ENCODE measurements at regions not wholly inside any gene's neighbourhood (a gene's known extent, or its start where the extent isn't known, plus 50 kb on each side); places are given as distances from the start of the nearest gene placed in this dataset.
"Not testable (repeated sequence)": the region's sequence is repeated elsewhere in the genome, so short reads cannot be mapped to it uniquely, and the experiment has no call there.

GRCh38 chr20:47971058-47971791, 185.9 kb upstream of the SULF2 start:
- Histone ChIP-seq H3K9me3 (ENCODE audit: low read depth, low read length) (no peaks in the 10 kb centered on the region), H3K4me1 (ENCODE audit: insufficient read depth, low read length) (peaks cover 15% of the 10 kb centered on the region), H3K4me3 (ENCODE audit: low read length) (no peak overlapping the region), H3K27me3 (ENCODE audit: insufficient read depth, low read length) (no peaks in the 10 kb centered on the region)

GRCh38 chr20:47970282-47970903, 185.1 kb upstream of the SULF2 start:
- peaks cover 10% of the 10 kb centered on the region for H3K4me1 ChIP-seq (ENCODE audit: insufficient read depth, low read length)
- no peak overlapping the region for H3K4me3 ChIP-seq (ENCODE audit: low read length)
- no peaks in the 10 kb centered on the region for H3K9me3 ChIP-seq (ENCODE audit: low read depth, low read length)
- H3K27me3 ChIP-seq (ENCODE audit: insufficient read depth, low read length), result no peaks in the 10 kb centered on the region

- H3K27me3 ChIP-seq (ENCODE audit: insufficient read depth, low read length), result no peaks in the 10 kb centered on the region
- peaks cover under 1% of the 10 kb centered on the region for H3K4me1 ChIP-seq (ENCODE audit: insufficient read depth, low read length)
- H3K9me3 ChIP-seq (ENCODE audit: low read depth, low read length), result no peaks in the 10 kb centered on the region
- H3K4me3 ChIP-seq (ENCODE audit: low read length), result no peak overlapping the region
Measured at GRCh38 chr20:47969426-47969825, 184.1 kb upstream of the SULF2 start.

GRCh38 chr20:47968541-47969310, 183.4 kb upstream of the SULF2 start:
- Histone ChIP-seq H3K9me3 (ENCODE audit: low read depth, low read length) (no peaks in the 10 kb centered on the region), H3K27me3 (ENCODE audit: insufficient read depth, low read length) (no peaks in the 10 kb centered on the region), H3K4me3 (ENCODE audit: low read length) (no peak overlapping the region), H3K4me1 (ENCODE audit: insufficient read depth, low read length) (no peaks in the 10 kb centered on the region)

- Histone ChIP-seq H3K9me3 (ENCODE audit: low read depth, low read length) (no peaks in the 10 kb centered on the region), H3K27me3 (ENCODE audit: insufficient read depth, low read length) (no peaks in the 10 kb centered on the region), H3K4me3 (ENCODE audit: low read length) (no peak overlapping the region), H3K4me1 (ENCODE audit: insufficient read depth, low read length) (no peaks in the 10 kb centered on the region)
Measured at GRCh38 chr20:47964149-47964548, 178.9 kb upstream of the SULF2 start.

- no peak overlapping the region for H3K4me3 ChIP-seq (ENCODE audit: low read length)
- no peaks in the 10 kb centered on the region for H3K27me3 ChIP-seq (ENCODE audit: insufficient read depth, low read length)
Measured at GRCh38 chr20:47963022-47963421, 177.7 kb upstream of the SULF2 start.

GRCh38 chr20:47962286-47962963, 177.1 kb upstream of the SULF2 start:
- no peaks in the 10 kb centered on the region for H3K9me3 ChIP-seq (ENCODE audit: low read depth, low read length)
- no peaks in the 10 kb centered on the region for H3K27me3 ChIP-seq (ENCODE audit: insufficient read depth, low read length)
- no peak overlapping the region for H3K4me3 ChIP-seq (ENCODE audit: low read length)
- no peaks in the 10 kb centered on the region for H3K4me1 ChIP-seq (ENCODE audit: insufficient read depth, low read length)

More at GRCh38 chr20:47963022-47963421, 177.7 kb upstream of the SULF2 start:
- no peaks in the 10 kb centered on the region for H3K4me1 ChIP-seq (ENCODE audit: insufficient read depth, low read length)
- H3K9me3 ChIP-seq (ENCODE audit: low read depth, low read length), result no peaks in the 10 kb centered on the region

GRCh38 chr20:47960769-47961541, 175.7 kb upstream of the SULF2 start:
- no peaks in the 10 kb centered on the region for H3K4me1 ChIP-seq (ENCODE audit: insufficient read depth, low read length)
- no peaks in the 10 kb centered on the region for H3K27me3 ChIP-seq (ENCODE audit: insufficient read depth, low read length)
- H3K4me3 ChIP-seq (ENCODE audit: low read length), result no peak overlapping the region
- H3K9me3 ChIP-seq (ENCODE audit: low read depth, low read length), result no peaks in the 10 kb centered on the region

GRCh38 chr20:47960277-47960676, 175.0 kb upstream of the SULF2 start:
- H3K4me1 ChIP-seq (ENCODE audit: insufficient read depth, low read length), result no peaks in the 10 kb centered on the region
- H3K9me3 ChIP-seq (ENCODE audit: low read depth, low read length), result no peaks in the 10 kb centered on the region
- H3K4me3 ChIP-seq (ENCODE audit: low read length), result no peak overlapping the region
- no peaks in the 10 kb centered on the region for H3K27me3 ChIP-seq (ENCODE audit: insufficient read depth, low read length)

GRCh38 chr20:47957989-47958801, 172.9 kb upstream of the SULF2 start:
- H3K9me3 ChIP-seq (ENCODE audit: low read depth, low read length); H3K4me3 ChIP-seq (ENCODE audit: low read length); H3K27me3 ChIP-seq (ENCODE audit: insufficient read depth, low read length); H3K4me1 ChIP-seq (ENCODE audit: insufficient read depth, low read length): not testable (repeated sequence)

- no peak overlapping the region for H3K4me3 ChIP-seq (ENCODE audit: low read length)
Measured at GRCh38 chr20:47957135-47957534, 171.9 kb upstream of the SULF2 start.

GRCh38 chr20:47956268-47956995, 171.2 kb upstream of the SULF2 start:
- Histone ChIP-seq H3K9me3 (ENCODE audit: low read depth, low read length) (no peaks in the 10 kb centered on the region), H3K27me3 (ENCODE audit: insufficient read depth, low read length) (no peaks in the 10 kb centered on the region), H3K4me3 (ENCODE audit: low read length) (no peak overlapping the region)

More at GRCh38 chr20:47957135-47957534, 171.9 kb upstream of the SULF2 start:
- H3K27me3 ChIP-seq (ENCODE audit: insufficient read depth, low read length), result no peaks in the 10 kb centered on the region
- H3K4me1 ChIP-seq (ENCODE audit: insufficient read depth, low read length), result no peaks in the 10 kb centered on the region
- H3K9me3 ChIP-seq (ENCODE audit: low read depth, low read length), result no peaks in the 10 kb centered on the region

GRCh38 chr20:47953471-47953870, 168.2 kb upstream of the SULF2 start:
- Histone ChIP-seq H3K4me1 (ENCODE audit: insufficient read depth, low read length) (no peaks in the 10 kb centered on the region), H3K4me3 (ENCODE audit: low read length) (no peak overlapping the region), H3K9me3 (ENCODE audit: low read depth, low read length) (no peaks in the 10 kb centered on the region), H3K27me3 (ENCODE audit: insufficient read depth, low read length) (no peaks in the 10 kb centered on the region)

More at GRCh38 chr20:47956268-47956995, 171.2 kb upstream of the SULF2 start:
- H3K4me1 ChIP-seq (ENCODE audit: insufficient read depth, low read length), result no peaks in the 10 kb centered on the region
